ENCODE measurements at regions not wholly inside any gene's neighbourhood (a gene's known extent, or its start where the extent isn't known, plus 50 kb on each side); places are given as distances from the start of the nearest gene placed in this dataset.

- H3K9me2 ChIP-seq (replicated peaks; ENCODE audit: insufficient read depth, low read length): no peaks in the 10 kb centered on the region
- H4K20me1 ChIP-seq (ENCODE audit: insufficient read depth, low read length): no peaks in the 10 kb centered on the region
- H3F3A ChIP-seq (ENCODE audit: insufficient read depth, low read length): no peaks in the 10 kb centered on the region
- H3K27ac ChIP-seq (ENCODE audit: low read length): no peak overlapping the region
- H3K79me2 ChIP-seq (ENCODE audit: low read length): no peaks in the 10 kb centered on the region
- no peak for DNase-seq
- H3K4me3 ChIP-seq (ENCODE audit: low read length): no peak overlapping the region
- no peaks in the 10 kb centered on the region for H3K27me3 ChIP-seq (replicated peaks; ENCODE audit: insufficient read depth, low read length)
- no peaks in the 10 kb centered on the region for H3K9me3 ChIP-seq (replicated peaks; ENCODE audit: insufficient read depth, low read length)
- TF ChIP-seq EZH2phosphoT487 (IDR thresholded peaks at IDR 0.05; ENCODE audit: low read length): no peak
- TF ChIP-seq EZH2 (optimal IDR thresholded peaks at IDR 0.05; ENCODE audit: low read depth, low read length): no peak
- TF ChIP-seq CTCF (IDR thresholded peaks at IDR 0.05; ENCODE audit: low read length): no peak
- H3K4me2 ChIP-seq (ENCODE audit: low read depth, low read length): no peak overlapping the region
- no peak overlapping the region for H2AFZ ChIP-seq (ENCODE audit: low read length)
- no peaks in the 10 kb centered on the region for H3K36me3 ChIP-seq (replicated peaks; ENCODE audit: insufficient read depth, low read length)
- no peak overlapping the region for H3K9ac ChIP-seq (ENCODE audit: low read length)
- no peaks in the 10 kb centered on the region for H3K4me1 ChIP-seq (ENCODE audit: low read length)
Measured at GRCh38 chr2:212638694-212639093, 100.1 kb upstream of the ERBB4 start.

- H3K27me3 ChIP-seq (replicated peaks; ENCODE audit: insufficient read depth, low read length): no peaks in the 10 kb centered on the region
- H2AFZ ChIP-seq (ENCODE audit: low read length): no peak overlapping the region
- no peaks in the 10 kb centered on the region for H3K4me1 ChIP-seq (ENCODE audit: low read length)
- no peak overlapping the region for H3K9ac ChIP-seq (ENCODE audit: low read length)
- no peak overlapping the region for H3K4me2 ChIP-seq (ENCODE audit: low read depth, low read length)
- no peak overlapping the region for H3K4me3 ChIP-seq (ENCODE audit: low read length)
- H4K20me1 ChIP-seq (ENCODE audit: insufficient read depth, low read length): no peaks in the 10 kb centered on the region
- no peak overlapping the region for H3K27ac ChIP-seq (ENCODE audit: low read length)
- H3K36me3 ChIP-seq (replicated peaks; ENCODE audit: insufficient read depth, low read length): no peaks in the 10 kb centered on the region
- no peaks in the 10 kb centered on the region for H3K9me3 ChIP-seq (replicated peaks; ENCODE audit: insufficient read depth, low read length)
- H3K9me2 ChIP-seq (replicated peaks; ENCODE audit: insufficient read depth, low read length): no peaks in the 10 kb centered on the region
- no peaks in the 10 kb centered on the region for H3K79me2 ChIP-seq (ENCODE audit: low read length)
- no peak for DNase-seq
- TF ChIP-seq CTCF (IDR thresholded peaks at IDR 0.05; ENCODE audit: low read length) (no peak), EZH2phosphoT487 (IDR thresholded peaks at IDR 0.05; ENCODE audit: low read length) (no peak), EZH2 (optimal IDR thresholded peaks at IDR 0.05; ENCODE audit: low read depth, low read length) (no peak)
- no peaks in the 10 kb centered on the region for H3F3A ChIP-seq (ENCODE audit: insufficient read depth, low read length)
Measured at GRCh38 chr2:212628586-212628985, 90.0 kb upstream of the ERBB4 start.

- H3K4me3 ChIP-seq (ENCODE audit: low read length): no peak overlapping the region
- no peaks in the 10 kb centered on the region for H3K9me2 ChIP-seq (replicated peaks; ENCODE audit: insufficient read depth, low read length)
- TF ChIP-seq EZH2phosphoT487 (IDR thresholded peaks at IDR 0.05; ENCODE audit: low read length) (no peak), CTCF (IDR thresholded peaks at IDR 0.05; ENCODE audit: low read length) (no peak), EZH2 (optimal IDR thresholded peaks at IDR 0.05; ENCODE audit: low read depth, low read length) (no peak)
- no peaks in the 10 kb centered on the region for H3K9me3 ChIP-seq (replicated peaks; ENCODE audit: insufficient read depth, low read length)
- H3K79me2 ChIP-seq (ENCODE audit: low read length): no peaks in the 10 kb centered on the region
- no peak overlapping the region for H3K4me2 ChIP-seq (ENCODE audit: low read depth, low read length)
- DNase-seq: no peak
- H4K20me1 ChIP-seq (ENCODE audit: insufficient read depth, low read length): no peaks in the 10 kb centered on the region
- H3K4me1 ChIP-seq (ENCODE audit: low read length): no peaks in the 10 kb centered on the region
- H3F3A ChIP-seq (ENCODE audit: insufficient read depth, low read length): no peaks in the 10 kb centered on the region
- H3K9ac ChIP-seq (ENCODE audit: low read length): no peak overlapping the region
- no peaks in the 10 kb centered on the region for H3K27me3 ChIP-seq (replicated peaks; ENCODE audit: insufficient read depth, low read length)
- H3K27ac ChIP-seq (ENCODE audit: low read length): no peak overlapping the region
- H3K36me3 ChIP-seq (replicated peaks; ENCODE audit: insufficient read depth, low read length): no peaks in the 10 kb centered on the region
- H2AFZ ChIP-seq (ENCODE audit: low read length): no peak overlapping the region
Measured at GRCh38 chr2:212626371-212626918, 87.8 kb upstream of the ERBB4 start.

Data from MM.1S (cell line).